Colonic mucosa (tissue), 4 donors: ENCODE measurements at regions not wholly inside any gene's neighbourhood (a gene's known extent, or its start where the extent isn't known, plus 50 kb on each side); places are given as distances from the start of the nearest gene placed in this dataset.

ENCODE experiments used
- DNase-seq: peaks from one replicate; pipeline ENCODE4 v3.0.0-alpha.2; 2020
- H3K27ac ChIP-seq: fragments of 200-600 bp; one replicate; pipeline ENCODE4 v1.8.0; 2021
- H3K27me3 ChIP-seq: fragments of 200-600 bp; one replicate; pipeline ENCODE4 v1.8.0; 2021
- H3K36me3 ChIP-seq: fragments of 200-600 bp; one replicate; pipeline ENCODE4 v1.8.0; 2021
- H3K4me1 ChIP-seq: fragments of 200-600 bp; one replicate; pipeline ENCODE4 v1.8.0; 2021; ENCODE audit warnings: mild to moderate bottlenecking
- H3K4me3 ChIP-seq: fragments of 200-600 bp; one replicate; pipeline ENCODE4 v1.8.0; 2021
- H3K9ac ChIP-seq, 2 donors: one replicate each; pipeline ENCODE4 v1.7.0; 2013; ENCODE audit warnings: control low read depth in 2 of 2, low read depth in 2 of 2, low read length in 2 of 2
- H3K9me3 ChIP-seq: fragments of 200-600 bp; one replicate; pipeline ENCODE4 v1.8.0; 2021
- intact Hi-C: fragments of 100-400 bp; cut with DNase I; formaldehyde crosslinking; loops from one replicate; pipeline ENCODE4 v1.14.1; 2022
- TF ChIP-seq, protein P1 (sequence below): fragments of 200-600 bp; IDR thresholded peaks from one replicate; pipeline ENCODE4 v1.8.0; 2022; ENCODE audit warnings: antibody characterized with exemption, mild to moderate bottlenecking
- donor health status: healthy.
- donor health status: DM: no; HTN: no; CAD: no.
- donor health status: DM: no; HTN: no; CAD: no.

DNA sequence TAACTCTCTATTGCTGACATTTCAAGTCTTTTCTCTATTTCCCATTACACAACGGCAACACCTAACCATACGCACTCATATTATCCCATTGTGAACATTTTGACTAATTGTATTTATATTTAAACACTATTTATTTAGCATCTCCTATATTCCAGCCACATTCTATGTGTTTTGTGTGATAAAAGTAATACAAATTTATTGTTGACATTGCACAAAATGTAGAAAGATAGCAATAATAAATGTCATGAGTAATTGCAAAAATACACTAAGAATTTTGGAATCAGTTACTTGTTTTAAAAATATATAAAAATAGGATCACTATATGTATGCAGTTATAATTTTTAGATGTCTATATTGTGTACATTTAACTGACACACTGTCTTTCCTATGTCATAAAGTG is 413.0 kb upstream of the PTPRD start:
- Histone ChIP-seq H3K9ac (no peak overlapping the region), H3K4me3 (no peak overlapping the region), H3K27me3 (no peaks in the 10 kb centered on the region), H3K27ac (no peak overlapping the region), H3K9me3 (no peaks in the 10 kb centered on the region), H3K4me1 (no peaks in the 10 kb centered on the region), H3K36me3 (no peaks in the 10 kb centered on the region)
- intact Hi-C loops: no loop called here
- TF ChIP-seq, protein P1, sequence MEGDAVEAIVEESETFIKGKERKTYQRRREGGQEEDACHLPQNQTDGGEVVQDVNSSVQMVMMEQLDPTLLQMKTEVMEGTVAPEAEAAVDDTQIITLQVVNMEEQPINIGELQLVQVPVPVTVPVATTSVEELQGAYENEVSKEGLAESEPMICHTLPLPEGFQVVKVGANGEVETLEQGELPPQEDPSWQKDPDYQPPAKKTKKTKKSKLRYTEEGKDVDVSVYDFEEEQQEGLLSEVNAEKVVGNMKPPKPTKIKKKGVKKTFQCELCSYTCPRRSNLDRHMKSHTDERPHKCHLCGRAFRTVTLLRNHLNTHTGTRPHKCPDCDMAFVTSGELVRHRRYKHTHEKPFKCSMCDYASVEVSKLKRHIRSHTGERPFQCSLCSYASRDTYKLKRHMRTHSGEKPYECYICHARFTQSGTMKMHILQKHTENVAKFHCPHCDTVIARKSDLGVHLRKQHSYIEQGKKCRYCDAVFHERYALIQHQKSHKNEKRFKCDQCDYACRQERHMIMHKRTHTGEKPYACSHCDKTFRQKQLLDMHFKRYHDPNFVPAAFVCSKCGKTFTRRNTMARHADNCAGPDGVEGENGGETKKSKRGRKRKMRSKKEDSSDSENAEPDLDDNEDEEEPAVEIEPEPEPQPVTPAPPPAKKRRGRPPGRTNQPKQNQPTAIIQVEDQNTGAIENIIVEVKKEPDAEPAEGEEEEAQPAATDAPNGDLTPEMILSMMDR: no peak
- no peak for DNase-seq

- no peaks in the 10 kb centered on the region for H3K27me3 ChIP-seq
- H3K9ac ChIP-seq: no peak overlapping the region
- TF ChIP-seq, protein P1: no peak
- H3K4me1 ChIP-seq: no peaks in the 10 kb centered on the region
- H3K27ac ChIP-seq: no peak overlapping the region
- DNase-seq: no peak
- no peaks in the 10 kb centered on the region for H3K36me3 ChIP-seq
- H3K9me3 ChIP-seq: no peaks in the 10 kb centered on the region
- no peak overlapping the region for H3K4me3 ChIP-seq
- intact Hi-C loops: no loop called here
Measured at GRCh38 chr9:11038366-11038765, 425.6 kb upstream of the PTPRD start.

DNA sequence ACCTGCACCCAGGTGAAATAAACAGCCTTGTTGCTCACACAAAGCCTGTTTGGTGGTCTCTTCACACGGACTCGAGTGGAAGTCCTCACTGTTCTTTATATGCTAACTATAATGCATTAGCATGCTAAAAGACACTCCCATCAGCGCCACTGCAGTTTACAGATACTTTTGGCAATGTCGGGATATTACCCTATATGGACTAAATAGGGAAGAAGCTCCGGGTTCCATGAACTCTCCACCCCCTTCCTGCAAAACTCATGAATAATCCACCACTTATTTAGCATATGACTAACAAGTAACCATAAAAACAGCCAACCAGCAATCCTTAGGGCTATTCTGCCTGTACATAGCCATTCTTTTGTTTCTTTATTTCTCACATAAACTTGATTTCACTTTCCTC is 426.2 kb upstream of the PTPRD start:
- TF ChIP-seq, protein P1: no peak
- no peak overlapping the region for H3K9ac ChIP-seq
- DNase-seq: no peak
- intact Hi-C loops: no loop called here
- H3K27me3 ChIP-seq: no peaks in the 10 kb centered on the region
- H3K36me3 ChIP-seq: no peaks in the 10 kb centered on the region
- H3K27ac ChIP-seq: no peak overlapping the region
- H3K4me1 ChIP-seq: no peaks in the 10 kb centered on the region
- no peak overlapping the region for H3K4me3 ChIP-seq
- H3K9me3 ChIP-seq: no peaks in the 10 kb centered on the region

DNA sequence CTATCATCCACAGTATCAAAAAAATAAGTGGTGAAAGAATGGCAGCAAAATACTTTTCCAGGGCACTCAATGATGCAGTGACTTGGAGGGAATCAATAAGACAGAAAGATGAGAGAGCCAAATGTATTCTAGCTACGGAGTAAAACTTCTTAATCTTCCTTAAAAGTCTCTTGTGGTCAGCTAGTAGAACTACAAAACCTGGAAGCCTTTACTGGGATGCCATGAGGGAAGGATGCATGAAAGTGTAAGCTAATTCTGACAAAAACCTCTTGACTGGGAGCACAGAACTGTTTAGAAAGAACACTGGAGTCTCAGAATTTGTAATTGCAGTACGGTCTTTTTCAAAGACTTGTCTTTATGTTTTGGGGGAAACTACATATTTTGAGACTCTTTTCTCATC is 432.8 kb upstream of the PTPRD start:
- no peaks in the 10 kb centered on the region for H3K36me3 ChIP-seq
- intact Hi-C loops: no loop called here
- no peaks in the 10 kb centered on the region for H3K4me1 ChIP-seq
- no peak overlapping the region for H3K27ac ChIP-seq
- H3K9ac ChIP-seq: no peak overlapping the region
- no peaks in the 10 kb centered on the region for H3K27me3 ChIP-seq
- no peaks in the 10 kb centered on the region for H3K9me3 ChIP-seq
- TF ChIP-seq, protein P1: no peak
- H3K4me3 ChIP-seq: no peak overlapping the region
- no peak for DNase-seq

- DNase-seq: no peak
- TF ChIP-seq, protein P1: no peak
- H3K9ac ChIP-seq: no peak overlapping the region
- intact Hi-C loops: no loop called here
- H3K36me3 ChIP-seq: no peaks in the 10 kb centered on the region
- H3K27me3 ChIP-seq: no peaks in the 10 kb centered on the region
- H3K4me3 ChIP-seq: no peak overlapping the region
- H3K4me1 ChIP-seq: no peaks in the 10 kb centered on the region
- no peak overlapping the region for H3K27ac ChIP-seq
- H3K9me3 ChIP-seq: no peaks in the 10 kb centered on the region
Measured at GRCh38 chr9:11063263-11063662, 450.5 kb upstream of the PTPRD start.

- H3K36me3 ChIP-seq: no peaks in the 10 kb centered on the region
- TF ChIP-seq, protein P1: no peak
- H3K27me3 ChIP-seq: no peaks in the 10 kb centered on the region
- no peak for DNase-seq
- no peaks in the 10 kb centered on the region for H3K4me1 ChIP-seq
- no peak overlapping the region for H3K9ac ChIP-seq
- intact Hi-C loops: no loop called here
- no peaks in the 10 kb centered on the region for H3K9me3 ChIP-seq
- no peak overlapping the region for H3K27ac ChIP-seq
- H3K4me3 ChIP-seq: no peak overlapping the region
Measured at GRCh38 chr9:11064909-11065308, 452.1 kb upstream of the PTPRD start.
